NCI-H187 treated with DMSO at 0.1 percent for 48 hours (cell line): ENCODE measurements at regions not wholly inside any gene's neighbourhood (a gene's known extent, or its start where the extent isn't known, plus 50 kb on each side); places are given as distances from the start of the nearest gene placed in this dataset.

Experiments
- DNase-seq: peaks from one replicate; lab custom pipeline; 2025; lab: John Stamatoyannopoulos, UW

GRCh38 chr5:38753776-38754175, 92.0 kb upstream of the OSMR start:
- no peak for DNase-seq

GRCh38 chr5:38755181-38755580, 90.6 kb upstream of the OSMR start:
- no peak for DNase-seq

DNA sequence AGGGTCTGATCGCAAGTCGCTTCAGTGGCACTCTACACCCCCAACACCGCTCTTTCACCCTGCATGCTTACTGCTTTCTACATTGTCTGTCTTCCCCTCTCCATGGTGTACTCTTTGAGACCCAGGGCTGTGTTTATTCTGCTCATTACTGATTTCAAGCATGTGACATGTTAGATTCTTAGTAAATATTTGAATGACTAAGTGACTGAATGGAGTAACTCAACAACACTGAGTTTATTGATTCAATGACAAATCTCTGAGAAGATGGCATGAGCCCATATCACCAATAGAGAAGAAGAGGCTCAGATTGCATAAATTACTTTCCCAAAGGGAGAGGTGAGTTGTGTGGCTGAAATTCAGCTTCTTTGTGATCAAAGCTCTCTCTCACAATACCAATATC, 89.7 kb upstream of the OSMR start:
- DNase-seq: no peak

DNA sequence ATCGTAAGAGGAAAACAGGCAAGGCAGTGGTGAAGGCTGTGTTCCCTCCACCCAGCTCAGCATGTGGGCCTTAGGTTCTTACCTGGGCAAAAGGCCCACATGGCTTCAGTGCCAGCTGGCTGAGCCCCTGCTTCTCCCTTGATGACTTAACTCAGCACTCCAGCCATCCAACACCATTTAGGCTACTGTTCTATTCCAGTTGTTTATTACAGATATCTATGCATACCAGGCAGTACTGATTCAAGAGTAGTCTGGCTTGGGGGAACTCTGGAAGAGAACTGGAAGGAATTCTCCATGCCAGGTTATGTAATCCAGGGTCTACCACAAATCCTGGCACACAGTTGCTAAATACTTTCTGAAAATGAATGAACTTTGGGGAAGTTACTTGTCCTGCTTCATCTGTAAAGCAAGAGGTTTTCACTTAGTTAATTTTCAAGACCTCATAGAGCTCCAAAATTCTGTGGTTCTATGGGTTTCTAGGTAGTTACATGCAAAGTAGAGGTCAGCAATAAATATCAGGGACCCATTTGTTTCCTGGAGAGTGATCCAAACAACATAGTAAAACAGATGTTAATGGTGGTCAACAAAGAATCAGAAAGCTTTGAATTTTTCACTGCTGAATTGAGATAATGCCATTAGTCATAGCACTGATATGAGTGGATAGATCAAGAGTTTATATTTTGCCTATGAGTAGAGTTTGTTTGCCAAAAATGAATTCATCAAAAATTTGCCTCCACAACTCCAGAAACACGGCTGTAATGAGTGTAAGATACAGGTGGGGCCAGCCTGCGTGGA, 88.2 kb upstream of the OSMR start:
- DNase-seq: no peak

DNA sequence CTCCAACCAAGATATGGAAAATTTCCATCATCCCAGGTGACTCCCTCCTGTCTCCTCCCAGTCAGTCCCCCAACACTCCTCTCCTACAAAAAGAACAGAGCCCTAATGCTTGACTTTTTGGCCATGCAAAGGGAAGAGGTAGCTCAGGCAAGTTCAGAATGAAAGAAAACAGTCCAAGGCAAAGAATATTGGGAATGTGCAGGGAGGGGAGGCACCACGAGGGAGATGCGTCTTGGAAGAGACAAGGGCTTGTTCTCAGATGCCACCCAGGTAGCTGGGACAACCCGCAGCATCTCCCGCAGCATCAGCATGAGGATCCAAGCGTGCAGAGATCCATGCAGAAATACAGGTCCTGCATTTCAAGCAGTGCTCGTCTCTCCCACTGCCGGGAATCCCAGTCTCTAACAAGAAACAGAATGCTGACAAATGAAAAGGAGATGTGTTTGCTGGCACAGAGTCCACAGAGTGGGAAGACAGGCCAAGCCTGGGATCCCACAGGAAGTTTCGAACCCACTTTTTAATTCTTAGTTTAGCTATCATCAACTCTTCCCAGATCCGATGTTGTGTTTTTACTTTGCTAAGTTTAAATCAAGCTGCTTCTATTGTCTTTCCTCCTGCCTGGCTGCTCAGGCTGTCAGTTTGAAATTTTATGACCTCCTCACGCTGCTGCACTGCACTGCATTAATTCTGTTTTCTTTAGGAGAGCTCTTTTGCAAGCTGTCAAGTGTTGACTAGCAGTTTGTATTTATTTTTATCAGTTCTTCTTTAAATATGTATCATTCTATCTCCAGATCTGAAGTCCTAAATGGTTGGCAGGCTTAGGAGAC, 86.8 kb upstream of the OSMR start:
- DNase-seq: no peak

GRCh38 chr5:38764937-38765391, 80.8 kb upstream of the OSMR start:
- DNase-seq: no peak

- no peak for DNase-seq
Observed at GRCh38 chr5:38765399-38765861, 80.4 kb upstream of the OSMR start.

- DNase-seq: no peak
Observed at GRCh38 chr5:38766151-38766550, 79.7 kb upstream of the OSMR start.

- no peak for DNase-seq
Observed at GRCh38 chr5:38768412-38769211, 77.2 kb upstream of the OSMR start.

DNA sequence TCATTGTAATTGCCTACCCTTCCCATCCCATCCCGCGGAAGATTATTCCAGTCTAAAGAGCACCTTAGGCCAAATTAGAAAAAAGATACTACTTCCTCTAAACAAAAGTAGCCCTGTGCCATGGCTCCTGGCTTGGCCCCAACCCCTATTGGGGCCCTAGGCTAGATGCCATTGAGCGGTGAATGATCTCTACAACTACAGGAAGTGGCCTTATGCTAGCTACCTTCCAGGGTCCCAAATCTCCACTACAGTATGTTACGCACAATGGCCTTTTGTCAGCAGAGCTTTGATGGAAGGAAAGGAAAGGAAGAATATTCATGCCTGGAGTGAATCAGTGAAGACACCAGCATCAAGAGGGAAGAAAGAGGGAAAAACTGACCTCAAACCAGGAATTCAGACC, 73.3 kb upstream of the OSMR start:
- no peak for DNase-seq

GRCh38 chr5:38775218-38775840, 70.5 kb upstream of the OSMR start:
- DNase-seq: no peak

GRCh38 chr5:38776149-38776896, 69.5 kb upstream of the OSMR start:
- no peak for DNase-seq

DNA sequence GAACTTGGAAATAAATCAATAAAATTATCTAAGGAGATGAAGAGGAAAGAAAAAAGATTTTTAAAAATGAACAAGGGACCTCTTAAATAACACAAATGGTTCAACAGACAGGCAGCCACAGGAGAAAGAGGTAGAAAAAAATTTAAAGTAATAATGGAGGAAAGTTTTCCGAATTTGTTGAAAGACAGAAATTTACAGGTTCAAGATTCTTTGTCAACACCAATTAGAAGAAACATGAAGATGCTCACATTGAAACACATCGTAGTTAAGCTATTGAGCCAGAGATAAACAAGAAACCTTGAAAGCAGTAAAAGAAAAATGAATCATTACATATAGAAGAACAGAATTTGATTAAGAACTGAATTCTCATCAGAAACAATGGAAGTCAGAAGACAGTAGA, 68.7 kb upstream of the OSMR start:
- no peak for DNase-seq

DNA sequence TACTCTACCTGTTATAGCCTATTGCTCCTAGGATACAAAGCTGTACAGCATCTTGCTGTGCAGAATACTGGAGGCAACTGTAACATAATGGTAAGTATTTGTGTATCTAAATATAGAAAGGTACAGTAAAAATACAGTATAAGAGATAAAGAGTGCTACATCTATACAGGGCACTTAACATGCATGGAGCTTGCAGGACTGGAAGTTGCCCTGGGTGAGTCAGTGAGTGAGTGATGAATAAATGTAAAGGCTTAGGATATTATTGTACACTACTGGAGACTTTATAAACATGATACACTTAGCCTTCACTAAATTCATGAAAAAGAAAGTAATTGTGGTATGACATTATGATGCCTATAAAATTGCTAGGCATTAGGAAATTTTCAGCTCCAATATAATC, 65.5 kb upstream of the OSMR start:
- DNase-seq: no peak

DNA sequence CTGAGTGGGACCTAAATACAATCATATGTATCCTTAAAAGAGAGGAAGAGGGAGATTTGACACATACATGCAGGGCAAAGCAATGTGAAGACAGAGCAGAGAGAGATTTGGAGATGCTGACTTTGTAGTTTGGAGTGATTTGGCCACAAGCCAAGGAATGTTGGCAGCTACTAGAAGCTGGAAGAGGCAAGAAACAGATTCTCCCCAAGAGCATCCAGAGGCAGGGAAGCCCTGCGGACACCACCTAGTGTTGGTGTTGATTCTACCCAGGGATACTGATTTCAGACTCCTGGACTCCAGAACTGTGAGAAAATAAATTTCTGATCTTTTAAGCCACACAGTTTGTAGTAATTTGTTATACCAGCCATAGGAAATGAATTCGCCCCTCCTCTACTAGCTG, 64.9 kb upstream of the OSMR start:
- DNase-seq: no peak

DNA sequence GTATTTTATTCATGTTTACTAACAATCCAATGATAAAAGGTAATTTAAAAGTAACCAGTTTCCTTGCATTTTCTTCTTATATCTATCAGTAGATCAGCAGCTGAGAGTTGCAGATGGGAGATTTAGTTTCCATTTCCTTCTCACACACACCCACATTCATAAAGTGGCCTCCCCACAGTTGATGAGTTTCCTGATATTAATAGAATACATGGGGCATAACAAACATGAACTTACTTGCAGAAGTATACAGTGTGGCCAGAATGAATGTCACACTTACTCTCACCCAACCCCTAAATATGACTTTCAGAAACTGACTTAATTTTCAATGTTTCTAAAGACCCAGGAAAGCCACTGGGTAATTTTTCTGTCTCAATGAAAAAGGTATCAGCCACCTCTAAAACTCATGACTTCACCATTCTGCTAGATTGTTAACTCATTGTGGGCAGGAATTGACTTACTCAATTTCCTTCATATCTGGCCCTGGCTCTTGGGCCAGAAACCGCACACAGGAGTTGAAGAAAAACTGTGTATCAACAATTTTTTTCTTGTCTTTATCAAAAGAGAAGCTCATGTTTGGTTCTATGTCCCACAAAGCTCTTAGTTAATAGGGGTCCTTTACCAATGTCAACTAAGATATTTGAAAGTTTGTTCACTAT, 63.5 kb upstream of the OSMR start:
- DNase-seq: no peak

DNA sequence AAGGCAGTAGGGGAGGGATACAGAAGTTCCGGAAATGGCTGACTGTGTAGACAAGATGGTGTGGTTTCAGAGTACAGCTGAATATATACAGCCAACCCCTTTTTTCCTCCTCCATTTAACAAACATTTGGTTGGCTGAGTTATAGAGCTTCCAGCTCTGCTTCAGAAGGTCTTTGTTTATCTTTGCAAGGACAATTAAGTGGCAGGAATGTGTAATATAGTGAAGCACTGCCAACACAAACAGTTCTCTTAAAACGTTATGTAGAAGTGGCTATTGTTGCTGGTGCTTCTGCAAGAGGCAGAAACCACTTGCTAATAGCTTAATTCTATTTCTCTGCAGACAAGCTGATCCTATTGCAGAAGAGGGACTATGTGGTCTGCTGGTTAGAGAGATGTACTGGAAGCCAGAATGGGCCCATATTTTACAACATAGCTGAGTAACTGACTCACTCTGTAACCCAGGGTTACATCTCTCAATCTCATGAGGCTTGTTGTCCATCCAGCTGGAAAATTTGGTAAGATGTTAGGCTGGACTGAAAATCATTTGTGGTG, 62.7 kb upstream of the OSMR start:
- DNase-seq: peak; percentile 97

GRCh38 chr5:38789134-38789533, 56.7 kb upstream of the OSMR start:
- DNase-seq: no peak

DNA sequence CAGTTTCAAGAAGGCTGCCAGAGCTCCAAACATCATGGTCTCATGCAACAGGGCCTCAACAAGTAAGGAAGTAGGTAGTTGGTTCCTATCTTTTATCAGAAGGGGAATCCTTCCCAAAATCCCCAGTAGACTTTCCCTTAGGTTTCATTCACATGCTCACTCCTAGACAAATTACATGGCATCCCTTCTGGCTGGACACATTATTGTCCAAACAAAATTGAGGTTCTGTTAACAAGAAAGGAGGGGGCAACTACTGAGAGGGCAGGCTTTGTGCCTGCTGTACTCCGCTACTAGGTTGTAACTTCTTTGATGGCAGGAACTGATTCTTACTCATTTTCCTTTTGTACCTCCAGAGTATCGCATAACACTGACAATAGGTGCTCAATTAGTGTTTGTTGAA, 56.0 kb upstream of the OSMR start:
- no peak for DNase-seq

- DNase-seq: no peak
Observed at GRCh38 chr5:38790268-38790667, 55.5 kb upstream of the OSMR start.
